MM.1S (cell line): ENCODE measurements at regions not wholly inside any gene's neighbourhood (a gene's known extent, or its start where the extent isn't known, plus 50 kb on each side); places are given as distances from the start of the nearest gene placed in this dataset.

Experiments
- DNase-seq: peaks from one replicate; pipeline ENCODE4 v3.0.0-alpha.2; 2015
- H2AFZ ChIP-seq: fragments of 300-600 bp; sonication (generic); 2 replicates; pipeline ENCODE4 v1.6.0; 2016; ENCODE audit warnings: antibody characterized with exemption, low read length
- H3F3A ChIP-seq: fragments of 300-600 bp; sonication (generic); 2 replicates; pipeline ENCODE4 v1.6.1; 2016; ENCODE audit warnings: mild to moderate bottlenecking, antibody characterized with exemption, low read length, moderate library complexity, mixed read lengths; ENCODE audit not compliant: insufficient read depth
- H3K27ac ChIP-seq: fragments of 300-600 bp; sonication (generic); 2 replicates; pipeline ENCODE4 v1.5.1; 2016; ENCODE audit warnings: mild to moderate bottlenecking, low read length
- H3K27me3 ChIP-seq: fragments of 300-600 bp; sonication (generic); replicated peaks from 2 replicates; pipeline ENCODE4 v1.6.0; 2016; ENCODE audit warnings: low read length; ENCODE audit not compliant: insufficient read depth
- H3K36me3 ChIP-seq: fragments of 300-600 bp; sonication (generic); replicated peaks from 2 replicates; pipeline ENCODE4 v1.6.1; 2016; ENCODE audit warnings: mild to moderate bottlenecking, low read length, mixed read lengths; ENCODE audit not compliant: insufficient read depth
- H3K4me1 ChIP-seq: fragments of 300-600 bp; sonication (generic); 2 replicates; pipeline ENCODE4 v1.6.1; 2016; ENCODE audit warnings: low read length, mixed read lengths
- H3K4me2 ChIP-seq: fragments of 300-600 bp; sonication (generic); 2 replicates; pipeline ENCODE4 v1.6.0; 2016; ENCODE audit warnings: low read depth, low read length
- H3K4me3 ChIP-seq: fragments of 300-600 bp; sonication (generic); 2 replicates; pipeline ENCODE4 v1.5.1; 2016; ENCODE audit warnings: low read length, mixed read lengths
- H3K79me2 ChIP-seq: fragments of 300-600 bp; sonication (generic); 2 replicates; pipeline ENCODE4 v1.6.1; 2016; ENCODE audit warnings: mixed run types, low read length, mixed read lengths
- H3K9ac ChIP-seq: fragments of 300-600 bp; sonication (generic); 2 replicates; pipeline ENCODE4 v1.6.1; 2016; ENCODE audit warnings: low read length, mixed read lengths
- H3K9me2 ChIP-seq: fragments of 300-600 bp; sonication (generic); replicated peaks from 2 replicates; pipeline ENCODE4 v1.6.1; 2016; ENCODE audit warnings: mild to moderate bottlenecking, low read length, mixed read lengths; ENCODE audit not compliant: insufficient read depth
- H3K9me3 ChIP-seq: fragments of 300-600 bp; sonication (generic); replicated peaks from 2 replicates; pipeline ENCODE4 v1.6.1; 2016; ENCODE audit warnings: mild to moderate bottlenecking, low read length, mixed read lengths; ENCODE audit not compliant: insufficient read depth
- H4K20me1 ChIP-seq: fragments of 300-600 bp; sonication (generic); 2 replicates; pipeline ENCODE4 v1.6.1; 2016; ENCODE audit warnings: mild to moderate bottlenecking, low read length, moderate library complexity, mixed read lengths; ENCODE audit not compliant: insufficient read depth
- CTCF ChIP-seq: fragments of 300-600 bp; sonication (generic); IDR thresholded peaks from 2 replicates; pipeline ENCODE4 v1.5.1; 2016; ENCODE audit warnings: antibody characterized with exemption, low read length, mixed read lengths
- EZH2 ChIP-seq: fragments of 300-600 bp; sonication (generic); optimal IDR thresholded peaks from 2 replicates; pipeline ENCODE3; 2017; ENCODE audit warnings: low read depth, mild to moderate bottlenecking, antibody characterized with exemption, low read length, mixed read lengths

GRCh38 chr13:111051041-111051725 is 63.9 kb upstream of the ARHGEF7 start:
- Histone ChIP-seq H3K4me2 (no peak overlapping the region), H3F3A (no peaks in the 10 kb centered on the region)
- DNase-seq: no peak

GRCh38 chr13:111050539-111050879 is 64.6 kb upstream of the ARHGEF7 start:
- no peak overlapping the region for H2AFZ ChIP-seq
- H3K4me2 ChIP-seq: no peak overlapping the region
- no peak for DNase-seq

More at GRCh38 chr13:111051041-111051725, 63.9 kb upstream of the ARHGEF7 start:
- Histone ChIP-seq H3K36me3 (no peaks in the 10 kb centered on the region), H3K79me2 (no peaks in the 10 kb centered on the region), H4K20me1 (no peaks in the 10 kb centered on the region), H3K4me1 (peaks cover 11% of the 10 kb centered on the region), H3K27ac (no peak overlapping the region), H3K4me3 (no peak overlapping the region), H3K9ac (no peak overlapping the region), H3K9me2 (no peaks in the 10 kb centered on the region), H2AFZ (no peak overlapping the region), H3K27me3 (no peaks in the 10 kb centered on the region), H3K9me3 (no peaks in the 10 kb centered on the region)
- no peak for TF ChIP-seq CTCF

GRCh38 chr13:111049791-111050538 is 65.1 kb upstream of the ARHGEF7 start:
- no peak for TF ChIP-seq EZH2
- TF ChIP-seq CTCF: peak; percentile 49
- Histone ChIP-seq H3K9me3 (no peaks in the 10 kb centered on the region), H3F3A (no peaks in the 10 kb centered on the region), H4K20me1 (no peaks in the 10 kb centered on the region), H3K27ac (no peak overlapping the region), H3K4me3 (no peak overlapping the region), H2AFZ (no peak overlapping the region), H3K36me3 (no peaks in the 10 kb centered on the region), H3K4me1 (peaks cover 14% of the 10 kb centered on the region), H3K4me2 (no peak overlapping the region), H3K9me2 (no peaks in the 10 kb centered on the region), H3K9ac (no peak overlapping the region), H3K79me2 (no peaks in the 10 kb centered on the region), H3K27me3 (no peaks in the 10 kb centered on the region)
- DNase-seq: no peak

More at GRCh38 chr13:111050539-111050879, 64.6 kb upstream of the ARHGEF7 start:
- Histone ChIP-seq H3K4me3 (no peak overlapping the region), H4K20me1 (no peaks in the 10 kb centered on the region), H3K9me2 (no peaks in the 10 kb centered on the region), H3K9me3 (no peaks in the 10 kb centered on the region), H3K27me3 (no peaks in the 10 kb centered on the region), H3K9ac (no peak overlapping the region), H3K36me3 (no peaks in the 10 kb centered on the region), H3F3A (no peaks in the 10 kb centered on the region), H3K4me1 (peaks cover 14% of the 10 kb centered on the region), H3K79me2 (no peaks in the 10 kb centered on the region), H3K27ac (no peak overlapping the region)
- TF ChIP-seq EZH2: no peak

GRCh38 chr13:111048387-111048786 is 66.7 kb upstream of the ARHGEF7 start:
- Histone ChIP-seq H4K20me1 (no peaks in the 10 kb centered on the region), H3K9me2 (no peaks in the 10 kb centered on the region), H3K27ac (no peak overlapping the region), H3K9ac (no peak overlapping the region), H3F3A (no peaks in the 10 kb centered on the region), H2AFZ (no peak overlapping the region), H3K27me3 (no peaks in the 10 kb centered on the region), H3K4me3 (no peak overlapping the region), H3K36me3 (no peaks in the 10 kb centered on the region), H3K79me2 (no peaks in the 10 kb centered on the region), H3K4me1 (peaks cover 14% of the 10 kb centered on the region), H3K4me2 (no peak overlapping the region), H3K9me3 (no peaks in the 10 kb centered on the region)
- no peak for TF ChIP-seq EZH2
- no peak for DNase-seq
